ENCODE measurements at regions not wholly inside any gene's neighbourhood (a gene's known extent, or its start where the extent isn't known, plus 50 kb on each side); places are given as distances from the start of the nearest gene placed in this dataset.

DNA sequence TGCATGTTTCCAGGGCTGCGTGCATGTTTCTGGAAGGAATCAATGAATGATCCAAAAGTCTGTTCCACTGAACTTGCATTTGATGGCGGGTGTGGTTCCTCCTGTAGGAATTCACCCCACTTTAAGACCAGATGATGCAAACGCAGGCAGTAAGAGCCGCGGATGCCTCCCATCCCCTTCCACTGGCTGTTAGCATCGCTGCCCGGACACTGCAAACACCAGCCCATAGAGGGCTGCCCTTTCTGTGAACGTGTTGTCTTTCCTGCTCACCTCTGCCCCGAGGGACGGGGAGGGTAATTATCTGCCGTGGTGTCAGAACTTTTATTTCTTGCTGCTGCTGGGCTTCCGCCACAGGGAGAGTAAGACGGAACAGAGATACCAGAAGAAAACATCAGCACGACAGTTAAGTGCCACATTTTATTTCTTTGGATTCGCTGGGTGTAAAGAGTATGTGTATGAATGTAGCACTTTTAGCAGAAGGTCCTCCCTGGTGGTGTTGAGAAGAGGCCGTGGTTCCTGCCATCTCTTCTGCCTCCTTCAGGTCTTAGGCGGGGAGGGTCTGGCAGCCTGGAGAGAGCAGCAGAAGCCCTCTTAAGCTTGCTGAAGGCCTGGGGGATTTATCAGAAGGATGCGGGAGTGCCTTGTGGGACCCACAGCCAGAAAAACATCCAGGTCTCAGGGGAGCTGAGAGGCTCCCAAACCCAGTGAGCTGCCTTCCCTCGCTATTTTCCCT, 53.2 kb upstream of the NECTIN1 start:
- 18% methylated on average over 17 of the region's 19 CpGs for WGBS (ENCODE audit: low lambda C conversion rate)
- Histone ChIP-seq H3K79me2 (ENCODE audit: insufficient read depth, low read length) (no peaks in the 10 kb centered on the region), H3K4me2 (ENCODE audit: low read depth, low read length) (no peak overlapping the region), H2AFZ (ENCODE audit: low read length) (no peak overlapping the region), H3K9me3 (ENCODE audit: low read length) (no peaks in the 10 kb centered on the region), H3K9ac (ENCODE audit: insufficient read depth, low read depth, low read length) (no peak overlapping the region), H4K20me1 (ENCODE audit: insufficient read depth, low read length) (no peaks in the 10 kb centered on the region), H3K4me1 (ENCODE audit: insufficient read depth, low read length) (no peaks in the 10 kb centered on the region), H3K36me3 (replicated peaks in 1 of 2; ENCODE audit: control insufficient read depth in 1 of 2, insufficient read depth in 2 of 2, low read length in 2 of 2) (no peaks in the 10 kb centered on the region), H3K27me3 (ENCODE audit: control insufficient read depth in 1 of 2, insufficient read depth in 2 of 2, low read length in 2 of 2) (peaks cover 9 to 63% of the 10 kb centered on the region in 2 experiments), H3K4me3 (replicated peaks in 1 of 3; ENCODE audit: insufficient read depth in 1 of 3, low read depth in 2 of 3, low read length in 3 of 3) (no peak overlapping the region), H3K27ac (ENCODE audit: extremely low read length, insufficient read depth, low read length) (no peak overlapping the region)
- DNase-seq (ENCODE audit: low spot score) (no peak), FAIRE-seq (no peak), ATAC-seq (peak; percentile 79)
- ChIA-PET CTCF (ENCODE audit: low intra/inter-chr PET ratio, low total read pairs) (no interaction called here), POLR2A (no interaction called here)
- no TSS peak for BruUV-seq (replicated peaks)
- in situ Hi-C loops (cut with HindIII; ENCODE audit: extremely low pct_ligation_motif_present, low pct_unique_long_range_greater_than_20kb) = no loop called here
- intact Hi-C loops (cut with micrococcal nuclease; ENCODE audit: unreplicated experiment) = no loop called here
- TF ChIP-seq ZNF546 (CRISPR knock-in tag; conservative IDR thresholded peaks at IDR 0.05) (no peak), ZFP36L2 (CRISPR knock-in tag; IDR thresholded peaks at IDR 0.05) (no peak), MAFG (CRISPR knock-in tag; IDR thresholded peaks at IDR 0.05) (no peak), HOXA7 (CRISPR knock-in tag; IDR thresholded peaks at IDR 0.05) (no peak), ZNF446 (CRISPR knock-in tag; IDR thresholded peaks at IDR 0.05) (no peak), ZNF431 (CRISPR knock-in tag; IDR thresholded peaks at IDR 0.05; ENCODE audit: borderline replicate concordance, low read depth) (no peak), TOE1 (CRISPR knock-in tag; IDR thresholded peaks at IDR 0.05) (no peak), EEA1 (CRISPR knock-in tag; IDR thresholded peaks at IDR 0.05; ENCODE audit: borderline replicate concordance) (no peak), RCOR2 (CRISPR knock-in tag; IDR thresholded peaks at IDR 0.05) (no peak), ATF7-NPFF (CRISPR knock-in tag; IDR thresholded peaks at IDR 0.05; ENCODE audit: low read depth) (no peak), TOPORS (CRISPR knock-in tag; IDR thresholded peaks at IDR 0.05) (no peak), ZNF296 (CRISPR knock-in tag; conservative IDR thresholded peaks at IDR 0.05) (no peak)

Data from HepG2 (cell line).